Fibroblast of lung (primary cell): ENCODE measurements at regions not wholly inside any gene's neighbourhood (a gene's known extent, or its start where the extent isn't known, plus 50 kb on each side); places are given as distances from the start of the nearest gene placed in this dataset.

Experiments used
- DNase-seq, 2 donors: peaks; one replicate each; pipeline versions ENCODE4 v3.0.0 to v3.0.0-alpha.2; 2010; ENCODE audit warnings: low read depth in 2 of 2
- H2AFZ ChIP-seq: 2 replicates; pipeline ENCODE4 v1.5.1; 2012; ENCODE audit warnings: low read length, control low read depth, inconsistent platforms
- H3K27ac ChIP-seq: 2 replicates; pipeline ENCODE4 v1.5.1; 2011; ENCODE audit warnings: low read length, control low read depth; ENCODE audit not compliant: insufficient read depth
- H3K27me3 ChIP-seq: 2 replicates; pipeline ENCODE4 v1.5.1; 2011; ENCODE audit warnings: mild to moderate bottlenecking, low read length; ENCODE audit not compliant: control insufficient read depth, insufficient read depth
- H3K36me3 ChIP-seq: 2 replicates; pipeline ENCODE4 v1.5.1; 2011; ENCODE audit warnings: low read length; ENCODE audit not compliant: control insufficient read depth, insufficient read depth
- H3K4me1 ChIP-seq: 2 replicates; pipeline ENCODE4 v1.5.1; 2011; ENCODE audit warnings: low read length; ENCODE audit not compliant: control insufficient read depth, insufficient read depth; ENCODE audit errors: extremely low read depth
- H3K4me2 ChIP-seq: 2 replicates; pipeline ENCODE4 v1.5.1; 2011; ENCODE audit warnings: low read length, control low read depth; ENCODE audit not compliant: insufficient read depth; ENCODE audit errors: extremely low read depth
- H3K4me3 ChIP-seq, 4 experiments: fragments of 200-600 bp in 1 of 4; sonication (generic) in 1 of 4; replicated peaks in 1 of 4; 2 replicates each; pipeline ENCODE4 v1.5.1; 2011 to 2016; ENCODE audit warnings: low read length in 4 of 4, low read depth in 3 of 4, mild to moderate bottlenecking in 3 of 4, control low read depth in 2 of 4, inconsistent platforms in 1 of 4, mixed read lengths in 1 of 4; ENCODE audit not compliant: insufficient read depth in 1 of 4; ENCODE audit errors: control extremely low read depth in 1 of 4
- H3K79me2 ChIP-seq: 2 replicates; pipeline ENCODE4 v1.5.1; 2012; ENCODE audit warnings: mild to moderate bottlenecking, low read length, inconsistent platforms; ENCODE audit not compliant: control insufficient read depth, insufficient read depth
- H3K9ac ChIP-seq: 2 replicates; pipeline ENCODE4 v1.5.1; 2011; ENCODE audit warnings: mild to moderate bottlenecking, low read length, control low read depth; ENCODE audit not compliant: insufficient read depth
- H3K9me3 ChIP-seq: 2 replicates; pipeline ENCODE4 v1.5.1; 2012; ENCODE audit warnings: low read depth, low read length; ENCODE audit not compliant: control insufficient read depth, insufficient read depth
- H4K20me1 ChIP-seq: 2 replicates; pipeline ENCODE4 v1.5.1; 2011; ENCODE audit warnings: low read length; ENCODE audit not compliant: control insufficient read depth, insufficient read depth; ENCODE audit errors: extremely low read depth
- CTCF ChIP-seq, 2 donors: IDR thresholded peaks in 1 of 2; conservative IDR thresholded peaks in 1 of 2; 1 replicate in 1 of 2; 2 replicates in 1 of 2; pipeline ENCODE4 v1.5.1; 2011 to 2012; ENCODE audit warnings: low read length in 2 of 2, control low read depth in 1 of 2, inconsistent platforms in 1 of 2, low read depth in 1 of 2, mild to moderate bottlenecking in 1 of 2
- EZH2 ChIP-seq: IDR thresholded peaks from 2 replicates; pipeline ENCODE4 v1.5.1; 2012; ENCODE audit warnings: low read length, control low read depth, mild to moderate bottlenecking; ENCODE audit errors: missing control alignments

GRCh38 chr1:208324005-208324404, 79.8 kb upstream of the PLXNA2 start:
- Histone ChIP-seq H3K79me2 (no peaks in the 10 kb centered on the region), H3K4me1 (no peaks in the 10 kb centered on the region), H4K20me1 (no peaks in the 10 kb centered on the region), H3K27me3 (no peaks in the 10 kb centered on the region), H3K27ac (no peak overlapping the region), H2AFZ (no peak overlapping the region), H3K4me3 (no peak overlapping the region), H3K9ac (no peak overlapping the region), H3K9me3 (no peaks in the 10 kb centered on the region), H3K36me3 (no peaks in the 10 kb centered on the region), H3K4me2 (no peak overlapping the region)
- no peak for DNase-seq
- TF ChIP-seq EZH2 = no peak
- no peak for TF ChIP-seq CTCF (conservative IDR thresholded peaks at IDR 0.05 in 1 of 2, IDR thresholded peaks at IDR 0.05 in 1 of 2; ENCODE audit: low read depth in 1 of 2, low read length in 2 of 2)

- Histone ChIP-seq H3K27ac (no peak overlapping the region), H3K36me3 (no peaks in the 10 kb centered on the region), H3K4me2 (no peak overlapping the region), H2AFZ (no peak overlapping the region), H3K9me3 (no peaks in the 10 kb centered on the region), H3K79me2 (no peaks in the 10 kb centered on the region), H3K27me3 (no peaks in the 10 kb centered on the region), H3K9ac (no peak overlapping the region), H3K4me1 (no peaks in the 10 kb centered on the region), H4K20me1 (no peaks in the 10 kb centered on the region), H3K4me3 (no peak overlapping the region)
- no peak for DNase-seq
- TF ChIP-seq CTCF (conservative IDR thresholded peaks at IDR 0.05 in 1 of 2, IDR thresholded peaks at IDR 0.05 in 1 of 2; ENCODE audit: low read depth in 1 of 2, low read length in 2 of 2) (no peak), EZH2 (no peak)
Measured at GRCh38 chr1:208326033-208326432, 81.8 kb upstream of the PLXNA2 start.

GRCh38 chr1:208329300-208329699, 85.1 kb upstream of the PLXNA2 start:
- TF ChIP-seq CTCF (conservative IDR thresholded peaks at IDR 0.05 in 1 of 2, IDR thresholded peaks at IDR 0.05 in 1 of 2; ENCODE audit: low read depth in 1 of 2, low read length in 2 of 2) (no peak), EZH2 (no peak)

More at GRCh38 chr1:208329300-208329699, 85.1 kb upstream of the PLXNA2 start:
- Histone ChIP-seq H3K79me2 (no peaks in the 10 kb centered on the region), H3K4me2 (no peak overlapping the region), H4K20me1 (no peaks in the 10 kb centered on the region), H2AFZ (no peak overlapping the region), H3K27me3 (no peaks in the 10 kb centered on the region), H3K4me3 (no peak overlapping the region), H3K9me3 (no peaks in the 10 kb centered on the region), H3K9ac (no peak overlapping the region), H3K36me3 (no peaks in the 10 kb centered on the region), H3K27ac (no peak overlapping the region), H3K4me1 (no peaks in the 10 kb centered on the region)
- DNase-seq = no peak
